ENCODE measurements at regions not wholly inside any gene's neighbourhood (a gene's known extent, or its start where the extent isn't known, plus 50 kb on each side); places are given as distances from the start of the nearest gene placed in this dataset.

DNA sequence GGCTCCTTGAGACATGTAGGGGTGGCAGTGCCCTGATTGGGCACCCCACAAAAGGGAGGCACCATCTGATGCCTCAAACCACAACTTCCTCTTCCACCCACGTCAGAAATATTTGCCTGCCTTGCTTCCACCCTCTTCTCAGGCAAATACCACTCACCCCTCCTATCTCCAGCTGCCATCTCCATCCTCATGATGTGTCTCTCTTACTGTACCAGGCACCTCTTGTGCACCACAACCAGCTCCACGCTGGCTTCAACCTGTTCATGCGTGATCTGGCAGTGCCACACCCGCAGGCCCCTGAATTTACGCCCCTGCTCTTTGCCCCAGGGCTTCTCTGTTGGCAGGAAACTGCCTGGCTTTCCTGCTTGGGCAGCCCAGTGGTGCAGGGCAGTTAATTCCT, 87.8 kb upstream of the HSPA9 start:
- intact Hi-C loops (cut with micrococcal nuclease; ENCODE audit: unreplicated experiment) (no loop called here), in situ Hi-C loops (cut with HindIII; ENCODE audit: low pct_unique_long_range_greater_than_20kb, low sequenced_read_pairs) (no loop called here)
- Histone ChIP-seq H3K9me3 (ENCODE audit: control insufficient read depth, insufficient read depth, low read depth, low read length) (no peaks in the 10 kb centered on the region), H3K36me3 (ENCODE audit: control insufficient read depth, insufficient read depth, low read length) (no peaks in the 10 kb centered on the region), H3K27ac (ENCODE audit: low read length) (no peak overlapping the region), H3K4me3 (ENCODE audit: low read depth in 2 of 2, low read length in 2 of 2) (no peak overlapping the region), H3K4me1 (ENCODE audit: control insufficient read depth, insufficient read depth, low read length) (no peaks in the 10 kb centered on the region), H3K27me3 (ENCODE audit: control insufficient read depth, insufficient read depth, low read length) (no peaks in the 10 kb centered on the region)
- DNase-seq (ENCODE audit: low read depth, low spot score) (no peak), ATAC-seq (no peak)
- TF ChIP-seq, protein P1, sequence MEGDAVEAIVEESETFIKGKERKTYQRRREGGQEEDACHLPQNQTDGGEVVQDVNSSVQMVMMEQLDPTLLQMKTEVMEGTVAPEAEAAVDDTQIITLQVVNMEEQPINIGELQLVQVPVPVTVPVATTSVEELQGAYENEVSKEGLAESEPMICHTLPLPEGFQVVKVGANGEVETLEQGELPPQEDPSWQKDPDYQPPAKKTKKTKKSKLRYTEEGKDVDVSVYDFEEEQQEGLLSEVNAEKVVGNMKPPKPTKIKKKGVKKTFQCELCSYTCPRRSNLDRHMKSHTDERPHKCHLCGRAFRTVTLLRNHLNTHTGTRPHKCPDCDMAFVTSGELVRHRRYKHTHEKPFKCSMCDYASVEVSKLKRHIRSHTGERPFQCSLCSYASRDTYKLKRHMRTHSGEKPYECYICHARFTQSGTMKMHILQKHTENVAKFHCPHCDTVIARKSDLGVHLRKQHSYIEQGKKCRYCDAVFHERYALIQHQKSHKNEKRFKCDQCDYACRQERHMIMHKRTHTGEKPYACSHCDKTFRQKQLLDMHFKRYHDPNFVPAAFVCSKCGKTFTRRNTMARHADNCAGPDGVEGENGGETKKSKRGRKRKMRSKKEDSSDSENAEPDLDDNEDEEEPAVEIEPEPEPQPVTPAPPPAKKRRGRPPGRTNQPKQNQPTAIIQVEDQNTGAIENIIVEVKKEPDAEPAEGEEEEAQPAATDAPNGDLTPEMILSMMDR (IDR thresholded peaks at IDR 0.05): no peak
- TF ChIP-seq POLR2AphosphoS5 (IDR thresholded peaks at IDR 0.05; ENCODE audit: low read depth, low read length) (no peak), SIN3A (IDR thresholded peaks at IDR 0.05; ENCODE audit: borderline replicate concordance, insufficient read depth, low read depth, low read length) (no peak), TCF7L2 (IDR thresholded peaks at IDR 0.05; ENCODE audit: low read depth, low read length) (no peak), REST (IDR thresholded peaks at IDR 0.05; ENCODE audit: insufficient read depth in 1 of 2, low read depth in 2 of 2, low read length in 1 of 2) (no peak)
- ChIA-PET CTCF (no interaction called here), POLR2A (no interaction called here)
- no TSS peak for BruUV-seq (replicated peaks)

DNA sequence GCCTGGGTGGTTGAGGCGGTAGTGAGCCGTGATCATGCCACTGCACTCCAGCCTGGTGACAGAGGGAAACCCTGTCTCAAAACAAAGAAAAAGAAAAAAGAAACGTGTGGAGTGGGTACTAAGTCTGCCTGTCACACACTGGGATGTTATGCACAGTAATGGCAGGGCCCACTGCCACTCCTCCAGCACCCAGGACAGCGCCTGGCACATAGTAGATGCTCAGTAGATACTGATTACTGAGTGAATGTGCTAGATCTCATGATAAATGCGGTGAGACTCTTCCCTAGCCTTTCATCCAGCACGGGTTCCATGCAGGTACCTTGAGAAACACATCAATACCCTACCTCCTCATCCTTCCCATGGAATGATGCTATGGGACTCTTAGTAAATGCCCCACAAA, 87.4 kb upstream of the HSPA9 start:
- Histone ChIP-seq H3K27ac (ENCODE audit: low read length) (no peak overlapping the region), H3K9me3 (ENCODE audit: control insufficient read depth, insufficient read depth, low read depth, low read length) (no peaks in the 10 kb centered on the region), H3K36me3 (ENCODE audit: control insufficient read depth, insufficient read depth, low read length) (no peaks in the 10 kb centered on the region), H3K27me3 (ENCODE audit: control insufficient read depth, insufficient read depth, low read length) (no peaks in the 10 kb centered on the region), H3K4me1 (ENCODE audit: control insufficient read depth, insufficient read depth, low read length) (no peaks in the 10 kb centered on the region), H3K4me3 (ENCODE audit: low read depth in 2 of 2, low read length in 2 of 2) (no peak overlapping the region)
- DNase-seq (ENCODE audit: low read depth, low spot score) (no peak), ATAC-seq (no peak)
- intact Hi-C loops (cut with micrococcal nuclease; ENCODE audit: unreplicated experiment): no loop called here
- CTCF ChIA-PET: interaction anchor here (0.6 kb wide), 1 partner anchor 15 kb away, joined by 3 read pairs; no protein-coding TSS in a partner anchor
- BruUV-seq (replicated peaks): no TSS peak
- POLR2A ChIA-PET: no interaction called here
- TF ChIP-seq REST (IDR thresholded peaks at IDR 0.05; ENCODE audit: insufficient read depth in 1 of 2, low read depth in 2 of 2, low read length in 1 of 2) (peak; percentile 79 to 83), TCF7L2 (IDR thresholded peaks at IDR 0.05; ENCODE audit: low read depth, low read length) (no peak)
- in situ Hi-C loops (cut with HindIII; ENCODE audit: low pct_unique_long_range_greater_than_20kb, low sequenced_read_pairs): no loop called here
